ENCODE measurements at regions not wholly inside any gene's neighbourhood (a gene's known extent, or its start where the extent isn't known, plus 50 kb on each side); places are given as distances from the start of the nearest gene placed in this dataset.

DNA sequence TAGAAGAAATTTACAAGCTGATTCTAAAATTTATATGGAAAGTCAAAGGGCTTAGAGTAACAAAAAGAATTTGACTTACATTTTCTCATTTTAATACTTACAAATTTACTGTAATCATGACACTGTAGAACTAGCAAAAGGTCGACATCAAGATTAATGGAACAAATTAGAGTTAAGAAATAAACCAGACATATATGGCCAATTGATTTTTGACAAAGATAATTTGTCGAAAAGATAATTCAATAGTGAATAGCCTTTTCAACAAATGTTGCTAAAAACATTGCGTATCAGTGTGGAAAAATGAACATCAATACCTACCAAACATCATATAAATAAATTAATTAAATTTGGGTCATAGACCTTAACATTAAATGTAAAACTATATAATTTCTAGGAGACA lies 955.5 kb upstream of the AUTS2 start:
- TF ChIP-seq, protein P1, sequence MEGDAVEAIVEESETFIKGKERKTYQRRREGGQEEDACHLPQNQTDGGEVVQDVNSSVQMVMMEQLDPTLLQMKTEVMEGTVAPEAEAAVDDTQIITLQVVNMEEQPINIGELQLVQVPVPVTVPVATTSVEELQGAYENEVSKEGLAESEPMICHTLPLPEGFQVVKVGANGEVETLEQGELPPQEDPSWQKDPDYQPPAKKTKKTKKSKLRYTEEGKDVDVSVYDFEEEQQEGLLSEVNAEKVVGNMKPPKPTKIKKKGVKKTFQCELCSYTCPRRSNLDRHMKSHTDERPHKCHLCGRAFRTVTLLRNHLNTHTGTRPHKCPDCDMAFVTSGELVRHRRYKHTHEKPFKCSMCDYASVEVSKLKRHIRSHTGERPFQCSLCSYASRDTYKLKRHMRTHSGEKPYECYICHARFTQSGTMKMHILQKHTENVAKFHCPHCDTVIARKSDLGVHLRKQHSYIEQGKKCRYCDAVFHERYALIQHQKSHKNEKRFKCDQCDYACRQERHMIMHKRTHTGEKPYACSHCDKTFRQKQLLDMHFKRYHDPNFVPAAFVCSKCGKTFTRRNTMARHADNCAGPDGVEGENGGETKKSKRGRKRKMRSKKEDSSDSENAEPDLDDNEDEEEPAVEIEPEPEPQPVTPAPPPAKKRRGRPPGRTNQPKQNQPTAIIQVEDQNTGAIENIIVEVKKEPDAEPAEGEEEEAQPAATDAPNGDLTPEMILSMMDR (IDR thresholded peaks at IDR 0.05): no peak
- TF ChIP-seq POLR2A (IDR thresholded peaks at IDR 0.05) (no peak), POLR2AphosphoS5 (IDR thresholded peaks at IDR 0.05) (no peak), EP300 (IDR thresholded peaks at IDR 0.05) (no peak)
